Ovary (tissue), 3 donors: ENCODE measurements at regions not wholly inside any gene's neighbourhood (a gene's known extent, or its start where the extent isn't known, plus 50 kb on each side); places are given as distances from the start of the nearest gene placed in this dataset.

ENCODE experiments used
- POLR2A ChIP-seq: fragments of 450-650 bp; IDR thresholded peaks from one replicate; pipeline ENCODE4 v1.6.1; 2017; ENCODE audit warnings: antibody characterized with exemption, mild to moderate bottlenecking, moderate library complexity
- TF ChIP-seq, protein P1 (sequence below), 3 donors: fragments of 450-650 bp in 2 of 3; fragments of 200-600 bp in 1 of 3; IDR thresholded peaks; one replicate each; pipeline versions ENCODE4 v1.5.1 to v1.8.0; 2016 to 2022; ENCODE audit warnings: antibody characterized with exemption in 3 of 3, mild to moderate bottlenecking in 1 of 3
- donor health status: DM: no; HTN: no; CAD: no.

DNA sequence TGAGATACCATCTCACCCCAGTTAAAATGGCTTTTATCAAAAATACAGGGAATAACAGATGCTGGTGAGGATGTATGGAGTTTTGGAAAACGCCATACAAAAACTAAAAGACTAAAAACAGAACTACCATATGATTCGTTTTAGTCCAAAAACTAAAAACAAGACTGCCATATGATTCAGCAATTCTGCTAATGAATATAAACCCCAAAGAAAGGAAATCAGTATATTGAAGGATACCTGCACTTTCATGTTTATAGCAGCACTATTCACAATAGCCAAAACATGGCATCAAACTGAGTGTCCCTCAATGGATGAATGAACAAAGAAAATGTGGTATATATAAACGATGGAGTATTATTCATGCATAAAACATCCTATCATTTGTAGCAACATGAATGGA is 224.4 kb upstream of the MC4R start:
- TF ChIP-seq, protein P1, sequence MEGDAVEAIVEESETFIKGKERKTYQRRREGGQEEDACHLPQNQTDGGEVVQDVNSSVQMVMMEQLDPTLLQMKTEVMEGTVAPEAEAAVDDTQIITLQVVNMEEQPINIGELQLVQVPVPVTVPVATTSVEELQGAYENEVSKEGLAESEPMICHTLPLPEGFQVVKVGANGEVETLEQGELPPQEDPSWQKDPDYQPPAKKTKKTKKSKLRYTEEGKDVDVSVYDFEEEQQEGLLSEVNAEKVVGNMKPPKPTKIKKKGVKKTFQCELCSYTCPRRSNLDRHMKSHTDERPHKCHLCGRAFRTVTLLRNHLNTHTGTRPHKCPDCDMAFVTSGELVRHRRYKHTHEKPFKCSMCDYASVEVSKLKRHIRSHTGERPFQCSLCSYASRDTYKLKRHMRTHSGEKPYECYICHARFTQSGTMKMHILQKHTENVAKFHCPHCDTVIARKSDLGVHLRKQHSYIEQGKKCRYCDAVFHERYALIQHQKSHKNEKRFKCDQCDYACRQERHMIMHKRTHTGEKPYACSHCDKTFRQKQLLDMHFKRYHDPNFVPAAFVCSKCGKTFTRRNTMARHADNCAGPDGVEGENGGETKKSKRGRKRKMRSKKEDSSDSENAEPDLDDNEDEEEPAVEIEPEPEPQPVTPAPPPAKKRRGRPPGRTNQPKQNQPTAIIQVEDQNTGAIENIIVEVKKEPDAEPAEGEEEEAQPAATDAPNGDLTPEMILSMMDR (IDR thresholded peaks at IDR 0.05) = no peak
- no peak for TF ChIP-seq POLR2A
